ENCODE measurements at regions not wholly inside any gene's neighbourhood (a gene's known extent, or its start where the extent isn't known, plus 50 kb on each side); places are given as distances from the start of the nearest gene placed in this dataset.
"Not testable (repeated sequence)": the region's sequence is repeated elsewhere in the genome, so short reads cannot be mapped to it uniquely, and the experiment has no call there.

DNA sequence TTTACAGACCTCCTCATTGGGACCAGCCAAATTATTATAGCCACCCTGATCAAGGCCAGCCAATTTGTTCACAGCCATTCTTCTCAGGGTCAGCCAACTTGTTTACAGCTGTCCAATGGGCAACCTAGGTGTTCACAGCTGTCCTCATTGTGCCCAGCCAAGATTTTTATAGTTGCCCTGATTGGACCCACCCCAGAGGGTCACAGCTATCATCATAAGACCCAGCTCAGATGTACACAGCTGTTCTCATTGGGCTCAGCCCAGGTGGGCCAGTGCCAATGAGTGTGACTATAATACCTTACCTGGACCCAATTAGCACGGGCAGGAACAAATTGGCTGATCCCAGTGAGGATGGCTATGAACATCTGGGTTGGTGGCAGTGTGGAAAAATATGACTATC, 1151.8 kb downstream of the UQCRFS1 start:
- Histone ChIP-seq H3K79me2 (ENCODE audit: insufficient read depth, low read length) (no peaks in the 10 kb centered on the region), H3K9ac (ENCODE audit: extremely low read depth, insufficient read length, low read length) (no peak overlapping the region), H3K56ac (ENCODE audit: insufficient read length, low read depth, low read length) (no peak overlapping the region), H3K18ac (ENCODE audit: insufficient read length, low read depth, low read length) (no peak overlapping the region), H4K20me1 (ENCODE audit: control insufficient read depth, insufficient read depth, insufficient read length) (no peaks in the 10 kb centered on the region), H3K23ac (ENCODE audit: insufficient read length, low read depth, low read length) (no peak overlapping the region), H2BK20ac (ENCODE audit: low read depth, low read length, poor library complexity, severe bottlenecking) (no peak overlapping the region), H3T11ph (ENCODE audit: low read length) (no peak overlapping the region), H3K79me1 (ENCODE audit: insufficient read depth, low read depth, low read length, poor library complexity, severe bottlenecking) (no peaks in the 10 kb centered on the region), H2BK5ac (ENCODE audit: insufficient read length, low read length) (no peak overlapping the region), H3K4me1 (ENCODE audit: insufficient read depth, low read length) (0 out of 2 replicates have a peak, but pooled peaks cover 2% of the 10 kb centered on the region), H3K9me3 (ENCODE audit: control insufficient read depth, low read depth, low read length) (no peaks in the 10 kb centered on the region), H2BK15ac (ENCODE audit: low read depth, low read length) (no peak overlapping the region), H3K4ac (ENCODE audit: low read depth, low read length) (no peak overlapping the region), H4K8ac (replicated peaks; ENCODE audit: insufficient read length, low read depth, low read length) (no peak overlapping the region), H4K91ac (ENCODE audit: insufficient read length, low read depth, low read length) (no peak overlapping the region), H3K4me2 (ENCODE audit: insufficient read depth, insufficient read length, low read length) (no peak overlapping the region), H2AK5ac (ENCODE audit: insufficient read length, low read length) (no peak overlapping the region), H3K23me2 (ENCODE audit: insufficient read length, low read depth, low read length, poor library complexity, severe bottlenecking) (no peaks in the 10 kb centered on the region), H3K14ac (ENCODE audit: insufficient read depth, low read length) (no peak overlapping the region), H4K5ac (ENCODE audit: insufficient read length, low read depth, low read length) (no peak overlapping the region), H2BK12ac (ENCODE audit: insufficient read length, low read depth, low read length) (no peak overlapping the region), H3K27ac (ENCODE audit: insufficient read length, low read depth, low read length) (no peak overlapping the region), H2AFZ (ENCODE audit: low read length) (no peak overlapping the region), H3K27me3 (ENCODE audit: insufficient read depth, low read length) (no peaks in the 10 kb centered on the region), H2BK120ac (ENCODE audit: low read depth, low read length, poor library complexity, severe bottlenecking) (no peak overlapping the region)
- TF ChIP-seq, protein P1, sequence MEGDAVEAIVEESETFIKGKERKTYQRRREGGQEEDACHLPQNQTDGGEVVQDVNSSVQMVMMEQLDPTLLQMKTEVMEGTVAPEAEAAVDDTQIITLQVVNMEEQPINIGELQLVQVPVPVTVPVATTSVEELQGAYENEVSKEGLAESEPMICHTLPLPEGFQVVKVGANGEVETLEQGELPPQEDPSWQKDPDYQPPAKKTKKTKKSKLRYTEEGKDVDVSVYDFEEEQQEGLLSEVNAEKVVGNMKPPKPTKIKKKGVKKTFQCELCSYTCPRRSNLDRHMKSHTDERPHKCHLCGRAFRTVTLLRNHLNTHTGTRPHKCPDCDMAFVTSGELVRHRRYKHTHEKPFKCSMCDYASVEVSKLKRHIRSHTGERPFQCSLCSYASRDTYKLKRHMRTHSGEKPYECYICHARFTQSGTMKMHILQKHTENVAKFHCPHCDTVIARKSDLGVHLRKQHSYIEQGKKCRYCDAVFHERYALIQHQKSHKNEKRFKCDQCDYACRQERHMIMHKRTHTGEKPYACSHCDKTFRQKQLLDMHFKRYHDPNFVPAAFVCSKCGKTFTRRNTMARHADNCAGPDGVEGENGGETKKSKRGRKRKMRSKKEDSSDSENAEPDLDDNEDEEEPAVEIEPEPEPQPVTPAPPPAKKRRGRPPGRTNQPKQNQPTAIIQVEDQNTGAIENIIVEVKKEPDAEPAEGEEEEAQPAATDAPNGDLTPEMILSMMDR (conservative IDR thresholded peaks at IDR 0.05), result no peak
- no peak overlapping the region for H3K27ac Mint-ChIP-seq
- no peaks in the 10 kb centered on the region for H3K36me3 Mint-ChIP-seq (ENCODE audit: insufficient read depth in 1 of 3, low read depth in 3 of 3)
- no peaks in the 10 kb centered on the region; the same call in 1 of the 2 replicates for H3K27me3 Mint-ChIP-seq (ENCODE audit: low read depth)
- WGBS (ENCODE audit: extremely low coverage, insufficient read length, low lambda C conversion rate), result no CpG with 5 or more reads among the region's 1 CpG
- DNase-seq, result no peak
- H3K4me1 Mint-ChIP-seq, result peaks cover 0 to 3% of the 10 kb centered on the region in 2 experiments; a peak in 2 of 4 replicates
- H3K9me3 Mint-ChIP-seq, result peaks cover 6 to 13% of the 10 kb centered on the region in 2 experiments; a peak in 4 of 5 replicates
- H3K4me3 Mint-ChIP-seq, result no peak overlapping the region

DNA sequence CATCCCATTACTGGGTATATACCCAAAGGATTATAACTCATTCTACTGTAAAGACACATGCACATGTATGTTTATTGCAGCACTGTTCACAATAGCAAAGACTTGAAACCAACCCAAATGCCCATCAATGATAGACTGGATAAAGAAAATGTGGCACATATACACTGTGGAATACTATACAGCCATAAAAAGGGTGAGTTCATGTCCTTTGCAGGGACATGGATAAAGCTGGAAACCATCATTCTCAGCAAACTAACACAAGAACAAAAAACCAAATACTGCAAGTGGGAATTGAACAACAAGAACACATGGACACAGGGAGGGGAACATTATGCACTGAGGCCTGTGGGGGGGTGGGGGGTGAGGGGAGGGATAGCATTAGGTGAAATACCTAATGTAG, 1155.9 kb downstream of the UQCRFS1 start:
- not testable (repeated sequence) for H3K27ac Mint-ChIP-seq; H3K23ac ChIP-seq (ENCODE audit: insufficient read length, low read depth, low read length); H3K27me3 ChIP-seq (ENCODE audit: insufficient read depth, low read length); H3K23me2 ChIP-seq (ENCODE audit: insufficient read length, low read depth, low read length, poor library complexity, severe bottlenecking); H3K27me3 Mint-ChIP-seq (ENCODE audit: low read depth); H4K91ac ChIP-seq (ENCODE audit: insufficient read length, low read depth, low read length); H2AK5ac ChIP-seq (ENCODE audit: insufficient read length, low read length); H3K4me2 ChIP-seq (ENCODE audit: insufficient read depth, insufficient read length, low read length); H4K20me1 ChIP-seq (ENCODE audit: control insufficient read depth, insufficient read depth, insufficient read length); H4K8ac ChIP-seq (replicated peaks; ENCODE audit: insufficient read length, low read depth, low read length); H3K4ac ChIP-seq (ENCODE audit: low read depth, low read length); H3K4me3 Mint-ChIP-seq; H3K36me3 Mint-ChIP-seq (ENCODE audit: insufficient read depth in 1 of 3, low read depth in 3 of 3); H4K5ac ChIP-seq (ENCODE audit: insufficient read length, low read depth, low read length); H3K56ac ChIP-seq (ENCODE audit: insufficient read length, low read depth, low read length); H3K4me1 ChIP-seq (ENCODE audit: insufficient read depth, low read length); H3T11ph ChIP-seq (ENCODE audit: low read length); H3K9me3 ChIP-seq (ENCODE audit: control insufficient read depth, low read depth, low read length); H3K27ac ChIP-seq (ENCODE audit: insufficient read length, low read depth, low read length); H3K79me1 ChIP-seq (ENCODE audit: insufficient read depth, low read depth, low read length, poor library complexity, severe bottlenecking); H3K9ac ChIP-seq (ENCODE audit: extremely low read depth, insufficient read length, low read length); H2BK20ac ChIP-seq (ENCODE audit: low read depth, low read length, poor library complexity, severe bottlenecking); H3K79me2 ChIP-seq (ENCODE audit: insufficient read depth, low read length); H2BK120ac ChIP-seq (ENCODE audit: low read depth, low read length, poor library complexity, severe bottlenecking); H3K18ac ChIP-seq (ENCODE audit: insufficient read length, low read depth, low read length); H3K4me1 Mint-ChIP-seq; DNase-seq; H2BK15ac ChIP-seq (ENCODE audit: low read depth, low read length); H2AFZ ChIP-seq (ENCODE audit: low read length); H2BK12ac ChIP-seq (ENCODE audit: insufficient read length, low read depth, low read length); H2BK5ac ChIP-seq (ENCODE audit: insufficient read length, low read length); H3K14ac ChIP-seq (ENCODE audit: insufficient read depth, low read length)
- peaks cover 11 to 18% of the 10 kb centered on the region in 2 experiments; a peak in 4 of 5 replicates for H3K9me3 Mint-ChIP-seq
